Activated CD4-positive, alpha-beta memory T cell treated with anti-CD3 and anti-CD28 coated beads, Interleukin-2, amount 10 ng/mL, durations not matched to agents 7 days and 5 days (primary cell): ENCODE measurements at regions not wholly inside any gene's neighbourhood (a gene's known extent, or its start where the extent isn't known, plus 50 kb on each side); places are given as distances from the start of the nearest gene placed in this dataset.
"Not testable (repeated sequence)": the region's sequence is repeated elsewhere in the genome, so short reads cannot be mapped to it uniquely, and the experiment has no call there.

Experiments used
- CTCF ChIA-PET: fragments of 350-600 bp; sonication (Branson Sonifier 250); formaldehyde crosslinking; loops from one replicate; lab custom pipeline; 2021; ENCODE audit warnings: antibody characterized with exemption, inconsistent platforms; lab: Charles Lee
- POLR2A ChIA-PET: fragments of 350-600 bp; sonication (Branson Sonifier 250); formaldehyde crosslinking; loops from one replicate; lab custom pipeline; 2021; ENCODE audit warnings: antibody characterized with exemption; lab: Charles Lee
- DNase-seq: peaks from one replicate; pipeline ENCODE4 v3.0.0-alpha.2; 2020
- H3K27ac Mint-ChIP-seq: one replicate; pipeline ENCODE4 v1.8.0; 2021; ENCODE audit warnings: mild to moderate bottlenecking, mixed read lengths
- H3K27me3 Mint-ChIP-seq: one replicate; pipeline ENCODE4 v1.8.0; 2021; ENCODE audit warnings: mixed read lengths
- H3K36me3 Mint-ChIP-seq: one replicate; pipeline ENCODE4 v1.8.0; 2021; ENCODE audit warnings: low read depth, mixed read lengths
- H3K4me1 Mint-ChIP-seq: one replicate; pipeline ENCODE4 v1.8.0; 2021; ENCODE audit warnings: mixed read lengths
- H3K4me3 Mint-ChIP-seq: one replicate; pipeline ENCODE4 v1.8.0; 2021; ENCODE audit warnings: mild to moderate bottlenecking, mixed read lengths
- H3K9me3 Mint-ChIP-seq: one replicate; pipeline ENCODE4 v1.8.0; 2021; ENCODE audit warnings: mixed read lengths

GRCh38 chr5:124823380-124823779, 76.9 kb upstream of the ZNF608 start:
- Mint-ChIP-seq H3K9me3 (peaks cover 3% of the 10 kb centered on the region), H3K27me3 (no peaks in the 10 kb centered on the region), H3K27ac (no peak overlapping the region), H3K36me3 (no peaks in the 10 kb centered on the region), H3K4me1 (no peaks in the 10 kb centered on the region), H3K4me3 (no peak overlapping the region)
- POLR2A ChIA-PET = no interaction called here
- DNase-seq = no peak
- CTCF ChIA-PET = no interaction called here

DNA sequence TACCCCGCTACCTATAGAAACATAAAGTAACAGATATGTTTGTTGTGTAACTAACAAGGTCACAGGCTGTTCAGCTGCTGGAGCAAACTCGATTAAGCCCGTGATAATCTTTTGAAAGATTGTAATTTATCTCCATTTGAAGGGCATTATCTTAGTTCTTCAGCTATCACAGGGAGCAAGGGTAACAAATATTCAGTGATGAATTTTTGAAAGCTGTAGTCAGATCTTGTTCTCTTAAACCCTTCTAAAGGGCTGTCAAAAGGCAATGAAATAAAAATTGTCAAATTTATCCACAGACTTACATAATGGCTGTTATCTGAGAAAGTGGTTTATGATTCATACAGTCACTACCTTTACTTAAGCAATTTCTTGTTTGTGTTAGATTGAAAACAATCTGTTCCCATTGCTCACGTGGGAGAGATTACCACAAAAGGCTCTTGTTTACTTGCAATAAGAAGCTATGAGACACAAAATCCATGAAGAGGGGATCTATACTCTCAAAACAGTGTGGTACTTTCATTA, 78.3 kb upstream of the ZNF608 start:
- H3K4me1 Mint-ChIP-seq = no peaks in the 10 kb centered on the region
- ChIA-PET POLR2A (no interaction called here), CTCF (no interaction called here)
- no peaks in the 10 kb centered on the region for H3K27me3 Mint-ChIP-seq
- no peak for DNase-seq
- peaks cover 3% of the 10 kb centered on the region for H3K9me3 Mint-ChIP-seq
- no peaks in the 10 kb centered on the region for H3K36me3 Mint-ChIP-seq
- no peak overlapping the region for H3K4me3 Mint-ChIP-seq
- no peak overlapping the region for H3K27ac Mint-ChIP-seq

- no peaks in the 10 kb centered on the region for H3K4me1 Mint-ChIP-seq
- no peaks in the 10 kb centered on the region for H3K27me3 Mint-ChIP-seq
- POLR2A ChIA-PET = no interaction called here
- no peak for DNase-seq
- no peaks in the 10 kb centered on the region for H3K36me3 Mint-ChIP-seq
- CTCF ChIA-PET = no interaction called here
- no peak overlapping the region for H3K4me3 Mint-ChIP-seq
- peaks cover 3% of the 10 kb centered on the region for H3K9me3 Mint-ChIP-seq
- no peak overlapping the region for H3K27ac Mint-ChIP-seq
Observed at GRCh38 chr5:124825250-124825982, 79.0 kb upstream of the ZNF608 start.

GRCh38 chr5:124825983-124826337, 79.5 kb upstream of the ZNF608 start:
- H3K4me1 Mint-ChIP-seq = no peaks in the 10 kb centered on the region
- H3K9me3 Mint-ChIP-seq = peaks cover 3% of the 10 kb centered on the region
- no peak overlapping the region for H3K27ac Mint-ChIP-seq
- no peaks in the 10 kb centered on the region for H3K36me3 Mint-ChIP-seq
- CTCF ChIA-PET = no interaction called here
- DNase-seq = no peak
- H3K4me3 Mint-ChIP-seq = no peak overlapping the region
- POLR2A ChIA-PET = no interaction called here
- H3K27me3 Mint-ChIP-seq = no peaks in the 10 kb centered on the region

- DNase-seq = no peak
Observed at GRCh38 chr5:124828731-124829234, 82.3 kb upstream of the ZNF608 start.

DNA sequence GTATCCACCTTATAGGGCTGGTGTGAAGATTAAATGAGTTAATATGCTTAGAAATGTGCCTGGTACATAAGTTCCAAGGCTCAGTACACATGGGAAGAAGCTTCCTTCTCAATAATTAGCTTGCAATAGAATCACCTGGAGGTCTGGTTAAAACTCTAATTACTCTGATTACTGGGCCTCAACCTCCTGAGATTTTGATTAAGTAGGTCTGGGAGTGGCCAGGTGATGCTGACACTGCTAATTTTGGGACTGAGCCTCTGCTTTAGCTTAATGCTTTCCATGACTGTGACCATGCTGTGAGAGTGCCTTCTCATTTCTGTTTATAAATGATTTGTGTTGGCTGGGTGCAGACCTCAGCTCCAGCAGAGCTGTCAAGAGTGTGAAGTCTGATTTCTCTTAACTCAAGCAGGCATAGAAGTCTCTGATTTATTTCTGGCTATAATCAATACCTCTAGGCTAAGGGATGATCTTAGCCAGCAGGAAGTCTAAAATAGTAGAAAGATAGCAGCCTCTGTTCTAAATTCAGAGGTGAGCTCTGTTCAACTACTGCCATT, 85.3 kb upstream of the ZNF608 start:
- Mint-ChIP-seq H3K4me1 (no peaks in the 10 kb centered on the region), H3K27ac (no peak overlapping the region), H3K36me3 (no peaks in the 10 kb centered on the region), H3K27me3 (no peaks in the 10 kb centered on the region), H3K4me3 (no peak overlapping the region), H3K9me3 (no peaks in the 10 kb centered on the region)
- ChIA-PET CTCF (no interaction called here), POLR2A (no interaction called here)
- DNase-seq = no peak

More at GRCh38 chr5:124828731-124829234, 82.3 kb upstream of the ZNF608 start:
- Mint-ChIP-seq H3K27ac (no peak overlapping the region), H3K36me3 (no peaks in the 10 kb centered on the region), H3K27me3 (no peaks in the 10 kb centered on the region), H3K4me1 (no peaks in the 10 kb centered on the region), H3K9me3 (no peaks in the 10 kb centered on the region), H3K4me3 (no peak overlapping the region)
- POLR2A ChIA-PET = no interaction called here
- CTCF ChIA-PET = no interaction called here

GRCh38 chr5:124832510-124832909, 86.1 kb upstream of the ZNF608 start:
- H3K4me1 Mint-ChIP-seq = no peaks in the 10 kb centered on the region
- H3K4me3 Mint-ChIP-seq = no peak overlapping the region
- H3K36me3 Mint-ChIP-seq = no peaks in the 10 kb centered on the region
- DNase-seq = no peak
- no peak overlapping the region for H3K27ac Mint-ChIP-seq
- no peaks in the 10 kb centered on the region for H3K9me3 Mint-ChIP-seq
- ChIA-PET POLR2A (no interaction called here), CTCF (no interaction called here)
- no peaks in the 10 kb centered on the region for H3K27me3 Mint-ChIP-seq

- DNase-seq, H3K27me3 Mint-ChIP-seq, H3K4me3 Mint-ChIP-seq, H3K4me1 Mint-ChIP-seq, H3K9me3 Mint-ChIP-seq, CTCF ChIA-PET, H3K36me3 Mint-ChIP-seq, H3K27ac Mint-ChIP-seq, POLR2A ChIA-PET: not testable (repeated sequence)
Observed at GRCh38 chr5:124836314-124836713, 89.9 kb upstream of the ZNF608 start.

DNA sequence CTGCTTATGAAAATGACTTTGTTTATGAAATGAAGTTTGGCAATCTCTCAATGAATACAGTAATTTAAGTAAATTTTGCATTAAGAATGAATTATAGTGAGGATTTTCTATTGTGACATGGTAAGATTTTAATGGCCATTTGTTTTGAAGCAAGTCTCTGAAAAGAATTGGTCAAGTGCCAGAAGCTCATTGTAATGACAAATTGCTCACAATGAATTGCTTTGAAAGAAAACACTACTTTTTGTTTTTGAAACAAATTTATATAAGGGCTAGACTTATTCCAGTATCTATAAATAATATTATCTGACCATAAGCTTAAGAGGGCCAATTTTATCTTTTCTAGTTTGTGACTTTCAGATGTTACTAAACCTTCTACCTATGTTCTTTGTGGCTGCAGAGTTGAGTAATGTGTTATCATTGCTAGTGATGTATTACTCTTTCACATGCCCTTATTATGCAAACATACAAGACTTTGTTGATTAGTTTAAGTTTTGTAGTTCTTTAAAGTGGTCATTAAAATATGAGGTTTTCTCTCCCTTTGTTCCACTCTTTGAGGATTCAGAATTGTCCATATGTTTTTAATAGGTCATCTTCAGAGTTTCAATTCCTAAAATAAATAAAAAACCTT, 93.0 kb upstream of the ZNF608 start:
- POLR2A ChIA-PET = no interaction called here

GRCh38 chr5:124841829-124842712, 95.6 kb upstream of the ZNF608 start:
- Mint-ChIP-seq H3K4me1 (no peaks in the 10 kb centered on the region), H3K36me3 (no peaks in the 10 kb centered on the region), H3K9me3 (peaks cover 7% of the 10 kb centered on the region), H3K27me3 (no peaks in the 10 kb centered on the region), H3K4me3 (no peak overlapping the region), H3K27ac (no peak overlapping the region)
- POLR2A ChIA-PET = no interaction called here
- CTCF ChIA-PET = no interaction called here
- no peak for DNase-seq

More for the DNA sequence above, 93.0 kb upstream of the ZNF608 start:
- no peaks in the 10 kb centered on the region for H3K27me3 Mint-ChIP-seq
- DNase-seq = no peak
- H3K4me3 Mint-ChIP-seq = no peak overlapping the region
- no peaks in the 10 kb centered on the region for H3K4me1 Mint-ChIP-seq
- H3K36me3 Mint-ChIP-seq = no peaks in the 10 kb centered on the region
- CTCF ChIA-PET = no interaction called here
- peaks cover 7% of the 10 kb centered on the region for H3K9me3 Mint-ChIP-seq
- no peak overlapping the region for H3K27ac Mint-ChIP-seq

- Mint-ChIP-seq H3K27me3 (no peaks in the 10 kb centered on the region), H3K27ac (no peak overlapping the region), H3K9me3 (peaks cover 7% of the 10 kb centered on the region), H3K4me3 (no peak overlapping the region), H3K4me1 (no peaks in the 10 kb centered on the region), H3K36me3 (no peaks in the 10 kb centered on the region)
- DNase-seq = no peak
- POLR2A ChIA-PET = no interaction called here
- CTCF ChIA-PET = no interaction called here
Observed at GRCh38 chr5:124842725-124843595, 96.5 kb upstream of the ZNF608 start.

DNA sequence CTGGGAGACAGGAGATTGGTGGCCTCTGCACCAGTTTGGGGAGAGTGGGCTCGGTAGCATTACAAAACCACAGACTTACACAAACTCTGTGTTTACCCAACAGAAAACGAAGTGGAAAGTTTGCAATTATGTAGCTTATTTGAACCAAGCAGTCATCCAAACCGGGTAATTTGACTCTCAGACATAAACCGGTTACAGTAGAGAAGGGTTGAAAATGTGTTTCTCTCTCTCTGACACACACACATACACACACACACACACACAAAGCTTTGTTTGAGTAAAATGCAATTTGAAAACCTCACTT, 97.1 kb upstream of the ZNF608 start:
- POLR2A ChIA-PET = no interaction called here
- Mint-ChIP-seq H3K27me3 (no peaks in the 10 kb centered on the region), H3K27ac (no peak overlapping the region), H3K4me3 (no peak overlapping the region), H3K9me3 (peaks cover 7% of the 10 kb centered on the region), H3K4me1 (no peaks in the 10 kb centered on the region), H3K36me3 (no peaks in the 10 kb centered on the region)
- CTCF ChIA-PET = no interaction called here
- DNase-seq = no peak
